ENCODE measurements at regions not wholly inside any gene's neighbourhood (a gene's known extent, or its start where the extent isn't known, plus 50 kb on each side); places are given as distances from the start of the nearest gene placed in this dataset.
"Not testable (repeated sequence)": the region's sequence is repeated elsewhere in the genome, so short reads cannot be mapped to it uniquely, and the experiment has no call there.

- peak; percentile 17 for DNase-seq (ENCODE audit: low spot score)
Measured at GRCh38 chr5:39650008-39650762, 225.4 kb upstream of the DAB2 start.

DNA sequence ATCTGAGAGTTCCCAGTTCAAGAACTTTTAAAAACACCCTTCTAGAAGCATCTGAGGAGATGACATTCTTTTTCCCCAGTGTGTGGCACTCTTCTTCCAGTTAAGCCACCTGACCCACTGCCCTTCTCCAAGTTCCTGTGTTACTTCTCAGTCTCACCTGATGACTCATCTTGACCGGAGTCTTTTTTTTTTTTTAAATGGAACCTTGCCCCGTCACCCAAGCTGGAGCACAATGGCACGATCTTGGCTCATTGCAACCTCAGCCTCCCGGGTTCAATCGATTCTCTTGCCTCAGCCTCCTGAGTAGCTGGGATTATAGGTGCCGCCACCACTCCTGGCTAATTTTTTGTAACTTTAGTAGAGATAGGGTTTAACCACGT, 224.1 kb upstream of the DAB2 start:
- peak; percentile 35 for DNase-seq (ENCODE audit: low spot score)

DNA sequence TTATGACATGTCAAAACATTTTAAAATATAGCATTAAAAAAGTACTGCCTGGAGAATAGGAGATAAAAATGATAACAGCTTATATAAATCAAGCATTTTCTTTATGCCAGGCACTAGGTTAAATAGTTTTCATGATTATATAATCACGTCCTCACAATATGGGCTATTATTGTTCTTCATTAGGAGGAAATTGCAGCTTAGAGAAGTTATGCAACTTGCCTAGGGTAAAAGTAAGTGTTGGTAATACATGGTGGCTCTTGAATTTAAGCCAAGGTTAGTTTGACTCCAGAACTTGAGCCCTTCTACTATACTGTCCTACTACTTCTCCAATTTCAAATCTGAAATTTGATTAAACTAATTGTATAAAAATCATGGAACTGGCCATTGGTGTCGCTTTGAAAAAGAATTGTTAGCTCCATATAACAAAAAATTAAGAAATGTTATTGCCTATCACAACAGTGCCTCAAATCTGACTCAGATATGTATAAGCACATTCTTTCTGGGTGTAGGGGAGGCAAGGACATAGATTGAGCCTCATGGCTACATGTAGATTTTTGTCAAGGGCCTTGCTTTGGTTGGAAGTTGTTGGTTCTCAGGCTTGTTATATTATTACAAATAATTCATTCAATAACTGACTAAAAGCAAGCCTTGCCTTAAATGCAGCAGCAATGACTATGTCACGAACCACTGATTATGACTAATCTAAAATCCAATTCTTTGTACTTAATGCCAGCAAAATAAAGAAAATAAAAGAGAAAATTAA, 223.5 kb upstream of the DAB2 start:
- DNase-seq (ENCODE audit: low spot score): no peak

DNA sequence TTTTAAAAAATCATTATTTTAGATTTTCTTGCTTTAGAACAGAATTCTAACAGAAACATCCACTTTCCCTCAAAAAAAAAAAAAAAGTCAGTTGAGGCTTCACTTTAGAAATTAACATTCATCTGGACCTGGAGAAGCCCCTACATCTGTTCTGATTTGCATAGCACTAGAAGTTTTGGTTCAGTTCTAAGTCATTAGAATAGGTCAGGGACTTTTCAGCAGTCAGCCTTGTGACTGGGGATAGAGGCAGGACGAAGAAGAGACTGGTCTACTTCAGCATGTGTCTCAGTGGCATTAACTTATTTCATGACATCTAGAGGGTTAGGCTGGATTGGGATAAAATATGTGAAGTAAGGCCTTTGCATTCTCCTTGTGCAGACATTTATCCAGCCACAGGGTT, 215.8 kb upstream of the DAB2 start:
- no peak for DNase-seq (ENCODE audit: low spot score)

GRCh38 chr5:39639618-39640089, 214.9 kb upstream of the DAB2 start:
- no peak for DNase-seq (ENCODE audit: low spot score)

GRCh38 chr5:39638813-39639212, 214.0 kb upstream of the DAB2 start:
- DNase-seq (ENCODE audit: low spot score): no peak

DNA sequence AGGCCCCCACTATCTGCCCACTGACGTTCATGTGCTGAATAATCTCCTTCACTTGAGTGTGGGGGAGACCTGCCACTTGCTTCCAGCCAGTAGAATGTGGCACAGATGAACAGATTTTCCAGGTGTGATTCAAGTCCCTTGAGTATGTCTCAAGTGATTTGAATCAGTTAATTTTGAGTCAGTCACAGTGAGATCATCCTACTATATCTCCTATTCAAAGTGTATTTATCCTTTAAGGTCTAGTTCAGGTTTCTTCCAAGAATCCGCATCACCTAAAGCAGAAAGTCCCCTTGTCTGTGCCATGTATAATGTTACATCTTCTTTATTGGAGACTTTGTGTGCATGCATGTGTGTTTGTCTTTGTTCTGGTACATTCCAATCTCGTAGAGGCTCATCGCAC, 208.3 kb upstream of the DAB2 start:
- DNase-seq (ENCODE audit: low spot score): no peak

DNA sequence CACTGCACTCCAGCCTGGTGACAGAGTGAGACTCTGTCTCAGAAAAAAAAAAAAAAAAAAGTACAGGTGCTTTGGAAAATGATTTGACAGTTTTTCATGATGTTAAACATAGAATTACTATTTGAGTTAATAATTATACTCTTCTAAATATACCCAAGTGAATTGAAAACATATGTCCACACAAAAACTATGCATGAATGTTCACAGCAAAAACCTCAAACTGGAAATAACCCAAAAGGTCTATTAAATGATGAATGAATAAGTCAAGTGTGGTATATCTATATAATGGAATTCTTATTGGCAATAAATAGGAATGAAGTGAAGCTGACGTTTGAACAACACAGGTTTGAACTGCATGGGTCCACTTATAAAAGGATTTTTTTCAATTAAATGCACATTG, 207.2 kb upstream of the DAB2 start:
- DNase-seq (ENCODE audit: low spot score): no peak

DNA sequence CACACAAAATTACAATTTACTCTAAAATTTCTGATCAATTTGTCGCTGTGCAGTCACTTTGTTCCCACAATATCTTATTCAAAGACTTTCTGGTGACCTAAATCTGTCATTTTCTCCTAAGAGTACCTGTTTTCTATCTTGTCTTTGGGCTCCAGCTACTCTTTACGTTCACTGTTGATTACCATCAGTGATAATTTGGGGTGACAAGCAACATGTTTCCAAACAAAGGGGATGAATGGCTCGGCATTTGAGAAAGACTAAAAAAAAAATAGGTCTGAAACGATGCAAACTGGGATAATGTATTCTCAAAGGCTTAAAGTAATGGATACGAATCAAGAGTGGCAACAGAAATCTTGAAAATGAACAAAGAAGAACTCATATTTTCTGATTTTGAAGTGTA, 205.2 kb upstream of the DAB2 start:
- no peak for DNase-seq (ENCODE audit: low spot score)

GRCh38 chr5:39628348-39628747, 203.6 kb upstream of the DAB2 start:
- no peak for DNase-seq (ENCODE audit: low spot score)

GRCh38 chr5:39624890-39625289, 200.1 kb upstream of the DAB2 start:
- no peak for DNase-seq (ENCODE audit: low spot score)

GRCh38 chr5:39624268-39624886, 199.6 kb upstream of the DAB2 start:
- no peak for DNase-seq (ENCODE audit: low spot score)

GRCh38 chr5:39623291-39623865, 198.6 kb upstream of the DAB2 start:
- DNase-seq (ENCODE audit: low spot score): no peak

DNA sequence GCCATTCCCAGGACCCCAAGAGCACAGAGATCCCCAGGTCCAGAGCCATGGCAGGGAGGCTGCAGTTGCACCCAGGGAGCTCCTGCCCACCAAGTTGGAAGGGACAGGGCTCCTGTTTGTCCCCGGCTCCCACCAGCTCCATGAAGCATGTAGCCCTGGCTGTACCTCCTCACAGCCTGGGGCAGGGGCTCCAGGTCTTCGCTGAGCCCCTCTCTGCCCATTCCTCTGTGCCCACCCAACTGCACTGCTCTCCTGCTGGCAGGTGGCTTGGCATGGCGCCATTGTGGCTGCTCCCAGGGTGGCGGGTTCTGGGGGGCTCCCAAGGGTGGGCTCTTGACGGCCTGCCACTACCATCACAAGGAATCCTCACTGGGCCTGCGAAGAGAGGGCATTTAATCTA, 197.5 kb upstream of the DAB2 start:
- DNase-seq (ENCODE audit: low spot score): no peak

DNA sequence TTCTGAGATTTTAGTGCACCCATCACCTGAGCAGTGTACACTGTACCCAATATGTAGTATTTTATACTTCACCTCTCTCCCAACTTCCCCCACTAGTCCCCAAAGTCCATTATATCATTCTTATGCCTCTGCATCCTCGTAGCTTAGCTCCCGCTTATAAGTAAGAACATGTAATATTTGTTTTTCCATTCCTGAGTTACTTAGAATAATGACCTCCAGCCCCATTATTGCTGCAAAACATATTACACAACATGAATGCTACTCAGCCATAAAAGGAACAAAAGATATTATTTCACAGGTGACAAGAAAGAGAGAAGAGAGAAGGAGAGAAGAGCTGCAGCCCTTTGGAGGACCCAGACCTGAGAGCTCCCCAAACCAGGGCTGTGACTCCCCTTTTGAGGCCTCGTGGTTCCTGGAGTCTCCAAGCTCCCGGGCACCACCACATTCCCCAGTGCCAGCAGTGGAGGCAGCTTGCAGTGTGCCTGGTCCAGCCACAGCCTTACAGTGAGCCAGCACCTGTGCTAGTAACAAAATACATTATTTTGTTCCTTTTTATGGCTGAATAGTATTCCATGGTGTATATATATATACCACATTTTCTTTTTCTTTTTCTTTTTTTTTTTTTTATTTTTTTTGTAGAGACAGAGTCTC, 194.5 kb upstream of the DAB2 start:
- DNase-seq (ENCODE audit: low spot score): no peak

DNA sequence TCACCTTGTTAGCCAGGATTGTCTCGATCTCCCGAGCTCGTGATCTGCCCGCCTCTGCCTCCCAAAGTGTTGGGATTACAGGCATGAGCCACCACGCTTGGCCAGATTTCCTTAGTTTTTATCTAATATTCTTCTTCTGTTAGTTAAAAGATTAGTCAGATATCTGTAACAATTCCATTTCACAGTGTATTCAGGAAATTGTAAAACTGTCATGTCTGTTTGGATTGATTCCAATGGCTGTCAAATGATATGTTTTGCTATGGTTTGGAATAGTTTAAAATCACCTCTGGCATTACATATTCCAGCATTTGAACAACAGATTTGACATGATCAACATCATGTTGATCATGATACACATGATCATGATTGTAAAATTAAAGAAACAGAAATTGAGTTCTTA, 193.6 kb upstream of the DAB2 start:
- DNase-seq (ENCODE audit: low spot score): no peak

DNA sequence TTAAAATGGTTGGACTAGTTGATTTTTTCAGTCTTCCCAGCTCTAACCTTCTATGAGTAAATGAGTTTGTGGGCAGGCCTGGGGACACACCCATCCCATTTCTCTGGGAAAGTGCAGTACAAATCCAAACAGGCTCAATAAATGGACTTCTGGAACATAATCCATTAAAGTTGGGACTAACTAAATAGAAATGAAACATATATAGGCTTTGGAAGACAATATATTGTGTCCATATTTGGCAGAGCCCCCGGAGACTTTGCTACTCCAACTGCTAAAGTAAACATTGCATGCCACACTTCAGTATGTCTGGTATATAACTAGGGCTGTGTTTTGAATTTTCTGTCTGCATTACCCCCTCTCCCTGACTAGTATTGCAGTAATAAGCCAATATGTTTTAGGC, 191.4 kb upstream of the DAB2 start:
- DNase-seq (ENCODE audit: low spot score): no peak

GRCh38 chr5:39611076-39611475, 186.3 kb upstream of the DAB2 start:
- not testable (repeated sequence) for DNase-seq (ENCODE audit: low spot score)

- DNase-seq (ENCODE audit: low spot score): no peak
Measured at GRCh38 chr5:39608024-39608423, 183.2 kb upstream of the DAB2 start.

GRCh38 chr5:39606591-39606990, 181.8 kb upstream of the DAB2 start:
- no peak for DNase-seq (ENCODE audit: low spot score)

DNA sequence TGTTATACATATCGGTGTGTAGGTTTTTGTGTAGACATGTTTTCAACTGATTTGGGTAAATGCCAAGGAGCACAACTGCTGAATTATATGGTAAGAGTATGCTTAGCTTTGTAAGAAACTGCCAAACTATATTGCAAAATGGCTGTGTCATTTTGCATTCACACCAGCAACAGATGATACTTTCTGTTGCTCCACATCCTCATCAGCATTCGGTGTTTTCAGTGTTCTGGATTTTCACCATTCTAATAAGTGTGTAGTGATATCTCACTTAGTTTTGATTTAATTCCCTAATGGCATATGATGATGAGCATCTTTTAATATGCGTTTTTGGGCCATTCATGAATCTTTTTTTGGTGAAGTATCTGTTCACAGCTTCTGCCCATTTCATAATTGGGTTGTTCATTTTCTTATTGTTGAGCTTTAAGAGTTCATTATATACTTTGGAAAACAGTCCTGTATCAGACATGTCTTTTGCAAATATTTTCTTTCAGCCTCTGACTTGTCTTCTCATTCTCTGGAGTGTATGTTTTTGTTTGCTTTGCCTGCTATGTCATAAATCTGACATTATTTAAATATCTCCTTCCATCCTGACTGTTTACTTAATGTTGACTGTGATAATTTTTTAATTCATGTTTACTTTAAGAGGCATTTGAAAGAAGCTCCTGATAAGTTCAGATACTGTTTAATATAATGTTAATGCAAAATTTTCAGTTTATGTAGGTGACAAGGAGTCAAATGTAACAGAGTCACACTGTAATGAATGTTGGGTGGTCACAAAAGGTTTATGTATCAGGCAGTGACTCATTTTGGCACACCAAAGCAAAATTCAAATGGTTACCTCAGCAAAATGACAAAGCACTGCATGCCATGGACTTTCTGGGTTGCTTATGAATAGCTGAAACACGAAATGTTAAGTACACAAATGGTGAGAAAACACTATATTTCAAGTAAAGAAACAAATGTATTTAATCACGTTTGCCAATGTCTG, 181.1 kb upstream of the DAB2 start:
- peak; percentile 3 for DNase-seq (ENCODE audit: low spot score)
